Brain microvascular endothelial cell (primary cell): ENCODE measurements at regions not wholly inside any gene's neighbourhood (a gene's known extent, or its start where the extent isn't known, plus 50 kb on each side); places are given as distances from the start of the nearest gene placed in this dataset.

Experiments used
- DNase-seq: peaks from one replicate; pipeline ENCODE4 v3.0.0-alpha.2; 2020
- H3K27ac ChIP-seq: fragments of 250-450 bp; sonication (Bioruptor Pico); 2 replicates; pipeline ENCODE4 v1.5.1; 2020; ENCODE audit warnings: mild to moderate bottlenecking, moderate library complexity
- H3K27me3 ChIP-seq: fragments of 250-450 bp; sonication (Bioruptor Pico); replicated peaks from 2 replicates; pipeline ENCODE4 v1.5.1; 2020; ENCODE audit warnings: mild to moderate bottlenecking
- H3K36me3 ChIP-seq: fragments of 250-450 bp; sonication (Bioruptor Pico); replicated peaks from 2 replicates; pipeline ENCODE4 v1.5.1; 2020; ENCODE audit warnings: mild to moderate bottlenecking
- H3K4me3 ChIP-seq: 2 replicates; pipeline ENCODE4 v1.5.1; 2011; ENCODE audit warnings: low read depth, mild to moderate bottlenecking, control low read depth, low read length, moderate library complexity
- CTCF ChIP-seq: IDR thresholded peaks from 2 replicates; pipeline ENCODE4 v1.5.1; 2011; ENCODE audit warnings: low read depth, mild to moderate bottlenecking, moderate library complexity, low read length, control low read depth, inconsistent platforms; ENCODE audit errors: missing control alignments
- in situ Hi-C: cut with HindIII; loops from 2 replicates; pipeline ENCODE4 v1.10.0; 2017; ENCODE audit warnings: low sequenced_read_pairs, low pct_ligation_motif_present

GRCh38 chr7:106424476-106425016, 139.8 kb upstream of the NAMPT start:
- H3K27ac ChIP-seq: peak overlapping the region; percentile 69
- H3K4me3 ChIP-seq: no peak overlapping the region
- no peaks in the 10 kb centered on the region for H3K27me3 ChIP-seq
- no peaks in the 10 kb centered on the region for H3K36me3 ChIP-seq
- no peak for TF ChIP-seq CTCF
- in situ Hi-C loops: no loop called here
- DNase-seq: no peak

GRCh38 chr7:106423821-106424475, 139.2 kb upstream of the NAMPT start:
- in situ Hi-C loops: no loop called here
- no peak overlapping the region for H3K4me3 ChIP-seq
- no peaks in the 10 kb centered on the region for H3K27me3 ChIP-seq
- no peak for DNase-seq
- H3K36me3 ChIP-seq: no peaks in the 10 kb centered on the region
- H3K27ac ChIP-seq: no peak overlapping the region
- TF ChIP-seq CTCF: no peak

- no peak for TF ChIP-seq CTCF
- in situ Hi-C loops: no loop called here
- H3K27me3 ChIP-seq: no peaks in the 10 kb centered on the region
- H3K4me3 ChIP-seq: no peak overlapping the region
- H3K27ac ChIP-seq: no peak overlapping the region
- H3K36me3 ChIP-seq: no peaks in the 10 kb centered on the region
- no peak for DNase-seq
Observed at GRCh38 chr7:106423111-106423510, 138.3 kb upstream of the NAMPT start.

GRCh38 chr7:106421181-106421762, 136.5 kb upstream of the NAMPT start:
- no peak for TF ChIP-seq CTCF
- no peaks in the 10 kb centered on the region for H3K27me3 ChIP-seq
- in situ Hi-C loops: no loop called here

GRCh38 chr7:106420736-106421135, 136.0 kb upstream of the NAMPT start:
- Histone ChIP-seq H3K27me3 (no peaks in the 10 kb centered on the region), H3K36me3 (no peaks in the 10 kb centered on the region), H3K27ac (no peak overlapping the region), H3K4me3 (no peak overlapping the region)
- DNase-seq: no peak
- TF ChIP-seq CTCF: no peak
- in situ Hi-C loops: no loop called here

More at GRCh38 chr7:106421181-106421762, 136.5 kb upstream of the NAMPT start:
- peak overlapping the region; percentile 31 for H3K27ac ChIP-seq
- no peak overlapping the region for H3K4me3 ChIP-seq
- DNase-seq: peak; percentile 71
- no peaks in the 10 kb centered on the region for H3K36me3 ChIP-seq
